ENCODE measurements at regions not wholly inside any gene's neighbourhood (a gene's known extent, or its start where the extent isn't known, plus 50 kb on each side); places are given as distances from the start of the nearest gene placed in this dataset.

DNA sequence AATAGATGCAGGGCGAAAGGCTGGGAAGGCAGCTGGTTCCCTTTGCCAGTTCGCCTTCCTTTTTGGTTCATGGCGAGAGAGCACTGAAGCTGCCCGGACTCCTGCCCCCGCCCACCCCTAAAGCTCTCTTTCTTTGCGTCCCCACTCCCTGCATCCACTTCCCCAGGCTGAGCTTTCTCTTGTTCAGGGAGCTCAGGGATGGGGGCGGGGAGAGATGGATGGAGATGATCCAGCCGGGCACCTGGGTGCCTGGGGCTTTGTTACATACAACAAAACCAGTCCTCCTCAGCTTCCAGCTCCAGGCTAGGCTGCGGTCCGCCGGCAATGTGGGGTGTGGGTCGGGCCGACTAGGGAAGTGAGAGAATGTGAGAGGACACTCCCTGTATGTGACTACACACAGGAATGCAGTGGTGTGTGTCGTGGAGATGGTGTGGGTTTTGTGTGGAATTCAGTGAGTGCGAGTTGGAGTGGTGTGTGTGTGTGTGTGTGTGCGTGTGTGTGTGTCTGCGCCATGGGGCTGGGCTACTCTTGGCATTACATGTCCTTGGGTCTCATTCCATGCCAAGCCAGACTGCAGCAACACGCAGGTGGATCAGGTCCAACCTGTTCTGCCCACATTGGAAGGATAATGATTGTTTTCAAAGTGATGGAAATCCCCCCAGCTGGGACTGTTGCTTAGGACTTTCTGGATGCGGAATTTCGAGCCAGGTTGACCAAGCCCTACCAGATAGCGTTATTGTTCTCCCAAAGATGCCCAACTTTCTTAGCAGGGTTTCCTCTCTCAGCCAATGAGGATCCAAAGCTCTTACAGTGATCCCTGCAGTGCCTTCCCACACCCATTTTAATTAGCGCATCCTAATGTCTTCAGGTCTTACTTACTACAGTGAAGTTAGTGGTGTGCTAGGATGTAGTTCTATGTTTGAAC lies 149.4 kb upstream of the CHRDL1 start:
- H4K20me1 ChIP-seq (ENCODE audit: insufficient read depth): no peaks in the 10 kb centered on the region
- H3K4me3 ChIP-seq: no peak overlapping the region
- intact Hi-C loops (cut with micrococcal nuclease; ENCODE audit: unreplicated experiment): no loop called here
- no peak for TF ChIP-seq EZH2 (IDR thresholded peaks at IDR 0.05; ENCODE audit: low read depth)
- TF ChIP-seq, protein P1, sequence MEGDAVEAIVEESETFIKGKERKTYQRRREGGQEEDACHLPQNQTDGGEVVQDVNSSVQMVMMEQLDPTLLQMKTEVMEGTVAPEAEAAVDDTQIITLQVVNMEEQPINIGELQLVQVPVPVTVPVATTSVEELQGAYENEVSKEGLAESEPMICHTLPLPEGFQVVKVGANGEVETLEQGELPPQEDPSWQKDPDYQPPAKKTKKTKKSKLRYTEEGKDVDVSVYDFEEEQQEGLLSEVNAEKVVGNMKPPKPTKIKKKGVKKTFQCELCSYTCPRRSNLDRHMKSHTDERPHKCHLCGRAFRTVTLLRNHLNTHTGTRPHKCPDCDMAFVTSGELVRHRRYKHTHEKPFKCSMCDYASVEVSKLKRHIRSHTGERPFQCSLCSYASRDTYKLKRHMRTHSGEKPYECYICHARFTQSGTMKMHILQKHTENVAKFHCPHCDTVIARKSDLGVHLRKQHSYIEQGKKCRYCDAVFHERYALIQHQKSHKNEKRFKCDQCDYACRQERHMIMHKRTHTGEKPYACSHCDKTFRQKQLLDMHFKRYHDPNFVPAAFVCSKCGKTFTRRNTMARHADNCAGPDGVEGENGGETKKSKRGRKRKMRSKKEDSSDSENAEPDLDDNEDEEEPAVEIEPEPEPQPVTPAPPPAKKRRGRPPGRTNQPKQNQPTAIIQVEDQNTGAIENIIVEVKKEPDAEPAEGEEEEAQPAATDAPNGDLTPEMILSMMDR (conservative IDR thresholded peaks at IDR 0.05): no peak
- H3K4me2 ChIP-seq: no peak overlapping the region; the same call in 1 of the 2 replicates
- H3K4me1 ChIP-seq (replicated peaks; ENCODE audit: insufficient read depth): no peaks in the 10 kb centered on the region
- POLR2A ChIA-PET (ENCODE audit: unreplicated experiment): no interaction called here
- H3K79me2 ChIP-seq (ENCODE audit: low read depth): no peaks in the 10 kb centered on the region
- H3F3A ChIP-seq (ENCODE audit: insufficient read depth, low read depth): no peaks in the 10 kb centered on the region
- BruUV-seq (replicated peaks): no TSS peak
- CTCF ChIA-PET: no interaction called here
- no peaks in the 10 kb centered on the region for H3K36me3 ChIP-seq (ENCODE audit: low read depth)
- no peaks in the 10 kb centered on the region for H3K9me3 ChIP-seq (ENCODE audit: insufficient read depth, low read depth)
- peaks cover 29% of the 10 kb centered on the region for H3K27me3 ChIP-seq (ENCODE audit: insufficient read depth, low read depth)
- no peak overlapping the region for H3K27ac ChIP-seq
- DNase-seq: no peak
- no peak overlapping the region for H2AFZ ChIP-seq
- H3K9me2 ChIP-seq (ENCODE audit: insufficient read depth): no peaks in the 10 kb centered on the region

DNA sequence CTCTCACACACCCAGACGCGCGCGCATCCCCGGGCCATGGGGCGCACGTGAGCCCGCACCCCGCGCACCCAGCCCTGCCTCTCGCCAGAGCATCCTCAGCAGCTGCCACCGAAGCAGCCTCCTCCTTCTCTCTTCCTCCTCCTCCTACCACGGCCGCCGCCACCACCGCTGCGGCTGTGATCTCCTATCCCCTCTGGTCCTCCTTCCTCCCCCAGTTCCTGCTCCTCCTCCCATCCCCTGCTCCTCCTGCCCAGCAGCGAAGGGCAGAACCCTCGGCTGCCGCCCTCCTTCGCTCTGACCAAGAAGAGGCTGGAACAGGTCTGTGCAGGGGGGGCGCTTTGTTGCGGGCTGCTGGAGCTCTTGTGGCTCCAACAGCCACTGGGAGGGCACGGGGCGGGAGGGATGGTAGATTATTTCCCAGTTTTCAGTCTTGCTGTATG lies 148.7 kb upstream of the CHRDL1 start:
- no peaks in the 10 kb centered on the region for H3F3A ChIP-seq (ENCODE audit: insufficient read depth, low read depth)
- ChIA-PET CTCF (no interaction called here), POLR2A (ENCODE audit: unreplicated experiment) (no interaction called here)
- H3K9me3 ChIP-seq (ENCODE audit: insufficient read depth, low read depth): no peaks in the 10 kb centered on the region
- H2AFZ ChIP-seq: no peak overlapping the region
- DNase-seq: no peak
- H4K20me1 ChIP-seq (ENCODE audit: insufficient read depth): no peaks in the 10 kb centered on the region
- H3K4me1 ChIP-seq (replicated peaks; ENCODE audit: insufficient read depth): no peaks in the 10 kb centered on the region
- H3K27ac ChIP-seq: no peak overlapping the region
- no peaks in the 10 kb centered on the region for H3K79me2 ChIP-seq (ENCODE audit: low read depth)
- BruUV-seq (replicated peaks): no TSS peak
- intact Hi-C loops (cut with micrococcal nuclease; ENCODE audit: unreplicated experiment): no loop called here
- H3K36me3 ChIP-seq (ENCODE audit: low read depth): no peaks in the 10 kb centered on the region
- no peak overlapping the region for H3K4me3 ChIP-seq
- peaks cover 29% of the 10 kb centered on the region for H3K27me3 ChIP-seq (ENCODE audit: insufficient read depth, low read depth)
- no peaks in the 10 kb centered on the region for H3K9me2 ChIP-seq (ENCODE audit: insufficient read depth)
- no peak for TF ChIP-seq EZH2 (IDR thresholded peaks at IDR 0.05; ENCODE audit: low read depth)
- TF ChIP-seq, protein P1 (conservative IDR thresholded peaks at IDR 0.05): no peak
- H3K4me2 ChIP-seq: no peak overlapping the region

DNA sequence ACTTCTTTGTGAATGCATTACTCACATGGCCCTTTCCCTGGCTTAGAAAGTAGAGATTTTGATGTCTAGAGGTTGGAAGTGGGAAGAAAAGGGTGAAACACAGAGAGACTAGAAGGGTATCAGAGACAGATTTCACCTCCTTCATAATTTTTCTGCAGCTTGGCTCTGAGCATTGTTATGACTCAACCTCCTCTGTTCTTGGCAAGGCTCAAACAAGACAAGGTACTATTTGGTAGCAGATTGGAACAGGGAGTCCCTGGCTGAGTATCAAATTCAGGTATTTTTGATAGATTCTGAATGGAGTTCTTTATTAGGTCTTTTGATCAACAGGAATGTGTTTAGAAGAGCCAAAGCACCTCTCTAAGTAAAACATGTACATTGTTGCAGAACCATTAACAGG lies 146.3 kb upstream of the CHRDL1 start:
- CTCF ChIA-PET: interaction anchor here (0.6 kb wide), 1 partner anchor 1353 kb away, joined by 3 read pairs; no protein-coding TSS in a partner anchor
- H3K27ac ChIP-seq: no peak overlapping the region
- H3K9me3 ChIP-seq (ENCODE audit: insufficient read depth, low read depth): no peaks in the 10 kb centered on the region
- no peaks in the 10 kb centered on the region for H3K4me1 ChIP-seq (replicated peaks; ENCODE audit: insufficient read depth)
- H3K9me2 ChIP-seq (ENCODE audit: insufficient read depth): no peaks in the 10 kb centered on the region
- no peak for DNase-seq
- peaks cover 29% of the 10 kb centered on the region for H3K27me3 ChIP-seq (ENCODE audit: insufficient read depth, low read depth)
- no peak overlapping the region for H3K4me2 ChIP-seq
- H3K4me3 ChIP-seq: no peak overlapping the region
- no peak overlapping the region for H2AFZ ChIP-seq
- intact Hi-C loops (cut with micrococcal nuclease; ENCODE audit: unreplicated experiment): no loop called here
- TF ChIP-seq, protein P1 (conservative IDR thresholded peaks at IDR 0.05): no peak
- TF ChIP-seq EZH2 (IDR thresholded peaks at IDR 0.05; ENCODE audit: low read depth): no peak
- no peaks in the 10 kb centered on the region for H4K20me1 ChIP-seq (ENCODE audit: insufficient read depth)
- BruUV-seq (replicated peaks): no TSS peak
- POLR2A ChIA-PET (ENCODE audit: unreplicated experiment): no interaction called here
- no peaks in the 10 kb centered on the region for H3F3A ChIP-seq (ENCODE audit: insufficient read depth, low read depth)
- H3K79me2 ChIP-seq (ENCODE audit: low read depth): no peaks in the 10 kb centered on the region
- no peaks in the 10 kb centered on the region for H3K36me3 ChIP-seq (ENCODE audit: low read depth)

Measured in PC-9 (cell line).